Urinary bladder (tissue), 3 donors: ENCODE measurements at regions not wholly inside any gene's neighbourhood (a gene's known extent, or its start where the extent isn't known, plus 50 kb on each side); places are given as distances from the start of the nearest gene placed in this dataset.

Experiments used
- DNase-seq: peaks from one replicate; pipeline ENCODE4 v3.0.0-alpha.2; 2015; ENCODE audit errors: extremely low spot score
- H3K27ac ChIP-seq: one replicate; pipeline ENCODE4 v1.5.1; 2013; ENCODE audit warnings: low read depth, mild to moderate bottlenecking, moderate library complexity
- H3K36me3 ChIP-seq: one replicate; pipeline ENCODE4 v1.6.1; 2013; ENCODE audit warnings: mild to moderate bottlenecking, moderate library complexity; ENCODE audit not compliant: insufficient read depth
- H3K4me1 ChIP-seq: one replicate; pipeline ENCODE4 v1.6.1; 2013; ENCODE audit warnings: mild to moderate bottlenecking, moderate library complexity; ENCODE audit not compliant: insufficient read depth
- H3K4me3 ChIP-seq: one replicate; pipeline ENCODE4 v1.5.1; 2013; ENCODE audit warnings: low read depth, low read length
- WGBS: extraction: QIAGEN DNeasy Blood & Tissue Kit; methylation state at CpG from one replicate; pipeline ENCODE4 v1.1.7; 2013; 5-methylcytosine and 5-hydroxymethylcytosine counted together
- donor health status: healthy with polysubstance abuse.
- donor health status: healthy.

DNA sequence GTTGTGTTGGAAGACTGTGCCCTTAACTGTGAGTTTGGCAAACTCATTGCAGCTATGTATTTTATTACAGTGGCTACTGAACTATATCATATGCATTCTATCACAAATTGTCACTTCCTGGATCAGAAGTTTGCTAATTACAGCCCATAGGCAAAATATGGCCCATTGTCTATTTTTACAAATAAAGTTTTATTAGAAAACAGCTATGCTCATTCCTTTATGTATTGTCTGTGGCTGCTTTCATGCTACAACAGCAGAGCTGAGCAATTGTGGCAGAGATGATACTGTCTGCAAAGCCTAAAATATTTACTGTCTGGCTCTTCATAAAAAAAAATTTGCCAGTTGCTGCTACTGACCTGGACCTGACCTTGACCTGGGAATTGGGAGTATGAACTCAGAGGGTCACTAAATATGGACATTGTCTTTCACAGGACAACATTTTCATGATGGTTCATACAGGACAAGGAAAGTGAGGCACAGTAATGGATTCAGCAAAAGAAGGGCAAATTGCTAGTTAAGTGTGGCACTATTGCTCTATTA lies 316.9 kb downstream of the ZNF621 start:
- Histone ChIP-seq H3K36me3 (no peaks in the 10 kb centered on the region), H3K27ac (no peak overlapping the region), H3K4me1 (no peaks in the 10 kb centered on the region), H3K4me3 (no peak overlapping the region)
- DNase-seq, result no peak

DNA sequence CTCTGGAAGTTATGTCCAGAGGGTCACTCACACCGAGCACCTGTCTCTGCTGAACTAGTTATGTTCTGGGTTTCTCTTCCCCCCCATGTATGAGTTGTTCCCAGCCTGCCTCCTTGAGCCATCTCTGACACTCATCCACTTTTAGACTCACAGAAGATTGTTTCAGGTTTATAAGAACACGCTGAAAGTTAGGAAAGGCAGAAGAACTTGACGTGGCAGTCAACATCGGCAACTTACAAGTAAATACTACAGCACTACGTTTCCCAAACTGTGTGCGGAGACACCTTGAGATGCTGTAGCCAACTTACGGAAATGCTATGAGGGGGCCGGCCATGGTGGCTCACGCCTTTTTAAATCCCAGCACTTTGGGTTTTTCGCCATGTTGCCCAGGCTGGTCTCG lies 318.0 kb downstream of the ZNF621 start:
- no peak for DNase-seq
- H3K36me3 ChIP-seq, result no peaks in the 10 kb centered on the region
- WGBS, result 98% methylated on average over 11 of the region's 11 CpGs
- H3K4me3 ChIP-seq, result no peak overlapping the region
- no peaks in the 10 kb centered on the region for H3K4me1 ChIP-seq
- H3K27ac ChIP-seq, result no peak overlapping the region

DNA sequence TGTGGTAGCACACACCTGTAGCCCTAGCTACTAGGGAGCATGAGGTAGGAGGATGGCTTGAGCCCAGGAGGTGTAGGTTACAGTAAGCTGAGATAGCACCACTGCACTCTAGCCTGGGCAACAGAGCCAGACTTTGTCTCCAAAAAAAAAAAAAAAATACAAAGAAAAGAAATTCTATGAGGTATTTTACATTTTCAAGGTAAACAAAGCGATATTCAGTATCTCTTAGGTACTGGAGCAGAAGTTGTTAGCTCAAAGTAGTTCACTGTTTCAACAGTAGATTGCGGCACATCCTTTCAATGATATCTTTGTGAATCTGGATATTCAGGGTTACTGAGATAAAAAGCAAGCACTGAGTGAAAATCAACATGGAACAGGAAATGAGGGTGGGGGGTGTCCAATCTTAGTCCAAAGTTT lies 318.5 kb downstream of the ZNF621 start:
- 91% methylated on average over 2 of the region's 2 CpGs for WGBS

DNA sequence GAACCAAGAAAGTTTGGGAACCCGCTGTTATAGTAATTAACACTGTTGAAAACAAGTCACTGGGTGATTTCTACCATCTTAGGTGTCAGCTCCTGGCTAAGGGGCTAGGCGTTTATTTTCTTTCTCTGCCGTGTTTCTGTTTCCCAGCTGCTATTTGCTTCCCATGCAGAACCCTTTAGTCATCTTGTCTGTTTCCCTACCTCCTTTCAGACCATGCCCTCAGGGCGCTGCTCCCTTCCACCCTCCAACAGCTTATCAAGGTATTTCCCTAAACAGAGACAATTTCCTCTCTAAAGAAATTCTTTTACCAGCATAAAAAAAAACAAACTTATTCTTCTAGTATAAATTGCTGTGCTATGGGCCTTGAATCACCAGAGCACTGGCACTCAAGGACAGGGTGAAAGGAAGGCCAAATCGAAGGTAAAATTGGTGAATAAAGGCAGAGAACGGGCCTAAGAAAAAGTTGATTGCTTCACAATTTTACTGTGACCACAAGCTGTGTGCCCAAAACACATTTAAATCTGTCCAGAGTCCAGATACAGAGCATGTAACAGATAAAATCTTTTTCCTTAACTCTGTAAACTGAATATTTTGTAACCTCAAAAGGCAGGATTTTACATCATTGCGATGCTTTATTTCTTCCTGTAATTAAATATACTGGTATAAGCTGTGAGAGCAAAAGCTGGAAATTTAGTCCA lies 319.2 kb downstream of the ZNF621 start:
- Histone ChIP-seq H3K4me3 (no peak overlapping the region), H3K4me1 (no peaks in the 10 kb centered on the region), H3K36me3 (no peaks in the 10 kb centered on the region), H3K27ac (no peak overlapping the region)
- no peak for DNase-seq
- 76% methylated on average over 7 of the region's 7 CpGs for WGBS

More for the DNA sequence above, 318.5 kb downstream of the ZNF621 start:
- H3K4me3 ChIP-seq, result no peak overlapping the region
- no peaks in the 10 kb centered on the region for H3K36me3 ChIP-seq
- no peak overlapping the region for H3K27ac ChIP-seq
- DNase-seq, result no peak
- no peaks in the 10 kb centered on the region for H3K4me1 ChIP-seq

DNA sequence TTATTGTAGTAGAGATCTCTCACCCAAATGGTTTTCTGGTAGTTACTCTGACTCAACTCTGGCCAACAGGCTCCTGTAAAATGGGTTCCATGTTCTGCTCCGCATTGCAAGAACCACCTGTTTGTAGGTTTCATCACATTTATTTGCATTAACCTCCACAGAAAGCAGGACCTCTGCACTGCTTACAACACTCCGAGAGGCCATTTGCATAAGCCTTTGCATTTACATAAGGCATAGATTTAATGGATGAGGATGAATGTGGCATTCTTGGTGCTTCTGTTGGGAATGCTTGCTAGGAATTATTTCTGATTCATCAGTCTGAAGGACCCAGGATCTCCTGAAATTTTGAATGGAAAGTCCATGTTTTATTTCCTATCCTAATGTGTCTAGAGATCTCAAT lies 320.1 kb downstream of the ZNF621 start:
- H3K4me1 ChIP-seq, result no peaks in the 10 kb centered on the region
- 97% methylated on average over 2 of the region's 2 CpGs for WGBS

DNA sequence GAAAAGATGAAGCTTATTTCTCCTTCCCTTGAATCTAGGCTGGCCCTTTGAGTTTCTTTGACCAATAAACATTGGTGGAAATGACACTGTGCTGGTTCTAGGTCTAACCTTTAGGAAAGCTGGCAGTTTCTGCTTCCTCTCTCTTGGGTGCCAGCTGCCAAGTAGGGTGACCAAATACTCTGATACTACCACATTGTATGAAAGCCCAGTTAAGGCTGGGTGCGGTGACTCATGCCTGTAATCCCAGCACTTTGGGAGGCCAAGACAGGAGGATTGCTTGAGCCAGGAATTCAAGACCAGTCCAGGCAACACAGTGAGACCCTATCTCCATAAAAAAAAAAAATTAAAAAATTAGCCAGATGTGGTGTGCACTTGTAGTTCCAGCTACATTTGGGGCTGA lies 320.7 kb downstream of the ZNF621 start:
- H3K4me3 ChIP-seq, result no peak overlapping the region
- no peaks in the 10 kb centered on the region for H3K4me1 ChIP-seq
- DNase-seq, result no peak
- H3K27ac ChIP-seq, result no peak overlapping the region
- 97% methylated on average over 1 of the region's 1 CpG for WGBS
- H3K36me3 ChIP-seq, result no peaks in the 10 kb centered on the region

More for the DNA sequence above, 320.1 kb downstream of the ZNF621 start:
- no peak overlapping the region for H3K4me3 ChIP-seq
- no peak for DNase-seq
- no peaks in the 10 kb centered on the region for H3K36me3 ChIP-seq
- no peak overlapping the region for H3K27ac ChIP-seq

DNA sequence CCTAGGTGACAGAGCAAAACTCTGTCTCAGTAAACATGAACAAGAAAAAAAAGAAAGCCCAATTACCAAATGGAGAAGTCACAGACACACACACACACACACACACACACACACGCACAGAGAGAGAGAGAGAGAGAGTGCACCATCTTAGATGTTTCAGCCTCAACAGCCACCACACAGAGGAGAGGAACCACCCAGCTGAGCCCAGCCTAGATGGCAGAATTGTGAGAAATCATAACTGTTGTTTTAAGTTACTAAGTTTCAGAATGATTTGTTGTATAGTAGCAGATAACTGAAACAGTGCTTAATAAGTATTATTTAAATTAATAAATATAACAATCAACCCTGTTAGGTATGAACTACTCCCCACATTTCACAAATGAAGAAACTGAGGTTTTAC lies 321.2 kb downstream of the ZNF621 start:
- no peak overlapping the region for H3K27ac ChIP-seq
- no peaks in the 10 kb centered on the region for H3K4me1 ChIP-seq
- WGBS, result 66% methylated on average over 1 of the region's 1 CpG
- DNase-seq, result no peak
- H3K36me3 ChIP-seq, result no peaks in the 10 kb centered on the region
- no peak overlapping the region for H3K4me3 ChIP-seq

DNA sequence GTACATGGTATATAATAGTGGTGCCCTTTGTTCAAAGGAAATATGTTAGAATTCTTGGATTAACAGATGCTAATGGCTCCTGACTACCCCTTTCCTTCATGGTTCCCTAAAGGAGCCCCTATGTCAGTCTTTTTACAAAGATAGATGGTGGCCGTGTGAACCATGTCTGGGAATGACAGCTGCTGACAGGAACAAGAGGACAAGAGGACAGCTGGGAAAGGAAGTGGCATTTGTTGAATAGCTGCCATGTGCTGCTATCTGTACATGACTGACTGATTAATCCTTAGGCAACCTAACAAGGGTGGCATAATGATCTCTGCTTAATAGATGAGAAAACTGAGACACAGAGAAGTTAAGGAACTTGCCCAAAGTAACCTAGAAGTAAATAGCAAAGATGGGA lies 321.7 kb downstream of the ZNF621 start:
- no peaks in the 10 kb centered on the region for H3K4me1 ChIP-seq
- 95% methylated on average over 1 of the region's 1 CpG for WGBS
- DNase-seq, result no peak
- H3K36me3 ChIP-seq, result no peaks in the 10 kb centered on the region
- H3K27ac ChIP-seq, result no peak overlapping the region
- no peak overlapping the region for H3K4me3 ChIP-seq

DNA sequence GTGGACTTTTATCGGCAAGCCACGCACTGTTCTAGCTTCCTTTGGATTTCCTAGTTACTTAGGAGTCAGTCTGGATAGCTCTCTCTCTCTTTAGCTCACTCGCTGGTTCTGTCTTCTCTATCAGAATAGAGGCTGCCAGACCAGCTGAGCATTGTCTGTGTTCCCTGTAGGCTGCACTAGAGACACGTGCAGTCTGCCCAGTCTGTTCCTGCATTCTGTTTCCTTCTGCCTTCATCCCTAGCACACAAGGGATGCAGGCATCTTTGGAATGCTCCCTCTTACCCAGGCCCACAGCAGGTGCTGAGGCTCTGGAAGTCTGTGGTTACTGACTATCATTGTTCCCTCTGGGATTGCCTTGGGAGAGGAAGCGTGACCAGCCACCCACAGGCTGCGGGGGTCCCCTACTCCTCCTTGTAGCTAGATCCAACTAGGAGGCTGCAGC lies 322.8 kb downstream of the ZNF621 start:
- H3K4me3 ChIP-seq, result no peak overlapping the region
- H3K36me3 ChIP-seq, result no peaks in the 10 kb centered on the region
- H3K27ac ChIP-seq, result no peak overlapping the region
- H3K4me1 ChIP-seq, result no peaks in the 10 kb centered on the region
- 49% methylated on average over 6 of the region's 6 CpGs for WGBS
- no peak for DNase-seq

DNA sequence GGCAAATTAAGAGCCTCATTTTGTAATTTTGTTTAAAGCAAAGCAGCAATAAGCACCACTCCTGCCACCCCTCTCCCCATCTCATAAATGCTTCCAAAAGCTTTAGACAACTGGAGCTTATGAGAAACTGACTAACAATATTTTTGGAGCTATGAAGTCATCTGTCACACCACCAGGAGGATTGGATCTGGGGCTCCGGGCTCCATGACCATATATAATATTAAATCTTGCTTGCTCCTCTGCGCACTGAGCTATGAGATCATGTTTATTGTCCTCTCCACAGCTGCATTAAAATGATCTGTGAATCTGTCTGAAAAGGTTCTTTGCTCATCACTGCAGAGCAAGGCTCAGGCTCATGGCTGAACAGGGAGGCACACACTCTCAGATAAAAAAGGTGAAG lies 323.7 kb downstream of the ZNF621 start:
- peak; percentile 7 for DNase-seq
- Histone ChIP-seq H3K27ac (no peak overlapping the region), H3K36me3 (no peaks in the 10 kb centered on the region), H3K4me1 (no peaks in the 10 kb centered on the region), H3K4me3 (no peak overlapping the region)
- 50% methylated on average over 2 of the region's 2 CpGs for WGBS

DNA sequence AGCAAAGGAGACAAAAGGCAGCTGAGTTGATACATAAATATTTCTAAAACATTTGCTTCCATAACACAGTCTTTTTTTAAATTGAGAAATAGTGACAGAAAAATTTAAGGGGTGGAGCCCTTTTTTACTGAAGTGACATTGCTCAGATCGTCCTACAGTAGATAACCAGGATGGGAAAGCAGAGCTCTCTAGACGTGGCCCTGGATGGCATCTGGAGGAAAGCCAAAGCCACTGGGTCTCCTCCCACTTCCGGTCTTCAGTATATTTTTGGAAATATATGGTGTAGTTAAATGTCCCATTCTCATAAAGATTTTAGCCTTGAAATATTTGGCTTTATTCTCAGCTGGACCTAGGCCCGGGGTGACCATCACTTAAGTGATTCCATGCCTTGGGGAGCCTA lies 326.1 kb downstream of the ZNF621 start:
- Histone ChIP-seq H3K36me3 (no peaks in the 10 kb centered on the region), H3K4me1 (no peaks in the 10 kb centered on the region), H3K4me3 (no peak overlapping the region), H3K27ac (no peak overlapping the region)
- 61% methylated on average over 4 of the region's 4 CpGs for WGBS
- DNase-seq, result no peak

DNA sequence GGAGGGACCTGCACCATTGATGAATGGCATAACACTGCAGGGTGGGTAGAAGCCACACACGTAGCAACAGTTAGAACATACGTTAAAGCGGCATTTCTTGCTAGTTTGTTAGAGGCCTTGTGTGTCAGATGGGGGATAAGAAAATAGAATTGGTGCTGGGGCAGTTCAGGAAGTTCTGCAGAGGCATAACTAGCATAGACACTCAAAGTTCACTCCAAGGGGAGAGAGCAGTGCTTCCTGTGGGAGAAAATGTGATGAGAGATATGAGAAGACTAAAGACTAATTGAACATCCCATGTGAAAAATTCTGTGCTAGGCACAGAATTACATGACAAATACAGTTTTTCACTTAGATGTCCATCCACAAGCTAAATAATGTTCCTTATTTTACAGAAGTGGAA lies 327.1 kb downstream of the ZNF621 start:
- Histone ChIP-seq H3K4me3 (no peak overlapping the region), H3K27ac (no peak overlapping the region), H3K4me1 (no peaks in the 10 kb centered on the region), H3K36me3 (no peaks in the 10 kb centered on the region)
- DNase-seq, result no peak
- 95% methylated on average over 3 of the region's 3 CpGs for WGBS

DNA sequence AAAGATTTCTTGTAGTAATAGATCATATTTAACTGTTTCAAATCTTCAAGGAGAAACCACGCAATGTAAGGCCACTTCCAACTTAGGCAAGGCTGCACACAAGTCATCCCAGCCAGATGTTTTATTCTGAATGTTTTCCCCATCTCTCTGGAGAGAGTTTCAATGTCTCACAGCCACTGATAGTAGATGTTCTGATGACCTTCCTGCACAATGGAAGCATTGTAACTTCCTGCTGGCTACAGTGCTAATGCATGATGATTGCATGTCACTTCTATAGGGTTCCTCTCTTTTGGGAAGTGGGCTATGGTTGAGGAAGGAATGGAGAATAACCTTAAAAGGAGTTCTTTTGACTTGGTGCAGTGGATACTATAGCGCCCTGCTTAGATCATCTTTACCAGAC lies 328.0 kb downstream of the ZNF621 start:
- H3K4me1 ChIP-seq, result no peaks in the 10 kb centered on the region
- no peaks in the 10 kb centered on the region for H3K36me3 ChIP-seq
- no peak for DNase-seq
- no peak overlapping the region for H3K4me3 ChIP-seq
- H3K27ac ChIP-seq, result no peak overlapping the region
- 90% methylated on average over 2 of the region's 2 CpGs for WGBS

DNA sequence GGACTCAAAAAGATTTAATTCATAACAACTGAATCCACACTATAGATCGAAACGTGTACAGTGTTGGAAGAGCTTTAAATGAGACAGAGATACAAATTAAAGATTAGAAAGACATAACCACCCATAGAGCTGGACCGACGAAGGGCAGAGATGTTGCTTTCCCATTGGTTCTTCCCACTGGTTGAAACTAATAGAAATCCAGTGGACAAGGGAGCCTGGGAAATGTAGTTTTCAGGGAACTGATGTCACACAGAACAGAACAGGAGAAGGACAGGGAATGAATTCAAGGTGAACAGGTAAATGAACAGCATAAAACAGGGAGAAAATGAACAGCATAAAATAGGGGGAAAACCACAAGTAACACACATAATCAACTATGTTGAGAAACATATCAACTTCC lies 328.7 kb downstream of the ZNF621 start:
- WGBS, result 91% methylated on average over 4 of the region's 4 CpGs
- H3K27ac ChIP-seq, result no peak overlapping the region
- no peak for DNase-seq
- no peaks in the 10 kb centered on the region for H3K36me3 ChIP-seq
- no peak overlapping the region for H3K4me3 ChIP-seq
- no peaks in the 10 kb centered on the region for H3K4me1 ChIP-seq

DNA sequence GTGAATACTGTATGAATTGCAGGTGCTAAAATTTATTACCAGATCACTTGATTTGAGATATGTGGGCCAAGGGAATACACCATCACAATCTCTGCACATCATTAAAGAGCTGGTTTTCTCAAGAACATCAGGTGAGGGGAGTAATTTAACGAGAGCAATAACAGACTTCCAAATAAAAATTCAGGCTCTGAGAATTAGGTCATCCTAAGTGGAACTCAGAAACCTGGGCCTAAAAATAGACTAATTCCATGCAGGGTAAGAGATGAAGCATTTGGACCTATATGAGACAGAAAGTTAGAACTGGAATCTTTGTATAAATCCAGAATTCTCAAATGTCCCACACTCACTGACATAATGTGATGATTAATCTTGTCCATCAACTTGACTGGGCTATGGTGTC lies 331.1 kb downstream of the ZNF621 start:
- Histone ChIP-seq H3K4me1 (no peaks in the 10 kb centered on the region), H3K36me3 (no peaks in the 10 kb centered on the region), H3K4me3 (no peak overlapping the region), H3K27ac (no peak overlapping the region)
- 83% methylated on average over 1 of the region's 1 CpG for WGBS
- DNase-seq, result no peak
